HG03066 (cell line): ENCODE measurements at regions not wholly inside any gene's neighbourhood (a gene's known extent, or its start where the extent isn't known, plus 50 kb on each side); places are given as distances from the start of the nearest gene placed in this dataset.
"Not testable (repeated sequence)": the region's sequence is repeated elsewhere in the genome, so short reads cannot be mapped to it uniquely, and the experiment has no call there.

Source experiments
- ATAC-seq: cut with Tn5 transposase; IDR thresholded peaks from one replicate; pipeline ENCODE4 v1.9.1; 2021; ENCODE audit warnings: low read depth; ENCODE audit not compliant: unreplicated experiment

DNA sequence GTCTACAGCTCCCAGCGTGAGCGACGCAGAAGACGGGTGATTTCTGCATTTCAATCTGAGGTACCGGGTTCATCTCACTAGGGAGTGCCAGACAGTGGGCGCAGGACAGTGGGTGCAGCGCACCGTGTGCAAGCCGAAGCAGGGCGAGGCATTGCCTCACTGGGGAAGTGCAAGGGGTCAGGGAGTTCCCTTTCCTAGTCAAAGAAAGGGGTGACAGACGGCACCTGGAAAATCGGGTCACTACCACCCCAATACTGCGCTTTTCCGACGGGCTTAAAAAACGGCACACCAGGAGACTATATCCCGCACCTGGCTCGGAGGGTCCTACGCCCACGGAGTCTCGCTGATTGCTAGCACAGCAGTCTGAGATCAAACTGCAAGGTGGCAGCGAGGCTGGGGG, 95.6 kb downstream of the GPX5 start:
- ATAC-seq: not testable (repeated sequence)

DNA sequence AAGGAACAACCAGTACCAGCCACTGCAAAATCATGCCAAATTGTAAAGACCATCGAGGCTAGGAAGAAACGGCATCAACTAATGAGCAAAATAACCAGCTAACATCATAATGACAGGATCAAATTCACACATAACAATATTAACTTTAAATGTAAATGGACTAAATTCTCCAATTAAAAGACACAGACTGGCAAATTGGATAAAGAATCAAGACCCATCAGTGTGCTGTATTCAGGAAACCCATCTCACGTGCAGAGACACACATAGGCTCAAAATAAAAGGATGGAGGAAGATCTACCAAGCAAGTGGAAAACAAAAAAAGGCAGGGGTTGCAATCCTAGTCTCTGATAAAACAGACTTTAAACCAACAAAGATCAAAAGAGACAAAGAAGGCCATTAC, 97.6 kb downstream of the GPX5 start:
- ATAC-seq: not testable (repeated sequence)

DNA sequence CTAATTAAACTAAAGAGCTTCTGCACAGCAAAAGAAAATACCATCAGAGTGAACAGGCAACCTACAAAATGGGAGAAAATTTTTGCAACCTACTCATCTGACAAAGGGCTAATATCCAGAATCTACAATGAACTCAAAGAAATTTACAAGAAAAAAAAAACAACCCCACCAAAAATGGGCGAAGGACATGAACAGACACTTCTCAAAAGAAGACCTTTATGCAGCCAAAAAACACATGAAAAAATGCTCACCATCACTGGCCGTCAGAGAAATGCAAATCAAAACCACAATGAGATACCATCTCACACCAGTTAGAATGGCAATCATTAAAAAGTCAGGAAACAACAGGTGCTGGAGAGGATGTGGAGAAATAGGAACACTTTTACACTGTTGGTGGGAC, 100.7 kb downstream of the GPX5 start:
- not testable (repeated sequence) for ATAC-seq

DNA sequence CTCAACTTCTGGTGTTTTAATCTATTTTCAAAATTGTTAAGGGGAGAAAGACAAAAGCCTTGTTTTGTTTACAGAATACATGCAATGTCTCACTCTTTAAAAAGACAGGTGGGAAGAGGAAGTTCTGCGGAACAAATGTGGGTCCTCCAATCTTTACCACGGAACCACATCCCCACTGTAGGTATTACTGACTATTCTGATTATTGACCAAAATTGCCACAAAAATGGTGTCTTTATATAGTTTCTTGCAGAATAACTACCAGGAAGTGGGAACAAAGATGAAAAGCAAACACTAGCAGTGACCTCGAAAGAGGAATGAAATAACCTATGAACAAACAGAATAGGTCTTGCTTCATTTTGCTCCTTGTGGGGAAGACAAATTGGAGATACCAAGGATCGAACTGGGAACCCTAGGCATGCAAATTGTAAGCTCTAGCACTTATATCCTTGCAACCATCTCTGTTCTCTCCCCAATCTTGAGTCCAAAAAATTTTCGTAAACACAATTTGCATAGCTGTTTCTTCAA, 106.7 kb downstream of the GPX5 start:
- ATAC-seq: no peak

DNA sequence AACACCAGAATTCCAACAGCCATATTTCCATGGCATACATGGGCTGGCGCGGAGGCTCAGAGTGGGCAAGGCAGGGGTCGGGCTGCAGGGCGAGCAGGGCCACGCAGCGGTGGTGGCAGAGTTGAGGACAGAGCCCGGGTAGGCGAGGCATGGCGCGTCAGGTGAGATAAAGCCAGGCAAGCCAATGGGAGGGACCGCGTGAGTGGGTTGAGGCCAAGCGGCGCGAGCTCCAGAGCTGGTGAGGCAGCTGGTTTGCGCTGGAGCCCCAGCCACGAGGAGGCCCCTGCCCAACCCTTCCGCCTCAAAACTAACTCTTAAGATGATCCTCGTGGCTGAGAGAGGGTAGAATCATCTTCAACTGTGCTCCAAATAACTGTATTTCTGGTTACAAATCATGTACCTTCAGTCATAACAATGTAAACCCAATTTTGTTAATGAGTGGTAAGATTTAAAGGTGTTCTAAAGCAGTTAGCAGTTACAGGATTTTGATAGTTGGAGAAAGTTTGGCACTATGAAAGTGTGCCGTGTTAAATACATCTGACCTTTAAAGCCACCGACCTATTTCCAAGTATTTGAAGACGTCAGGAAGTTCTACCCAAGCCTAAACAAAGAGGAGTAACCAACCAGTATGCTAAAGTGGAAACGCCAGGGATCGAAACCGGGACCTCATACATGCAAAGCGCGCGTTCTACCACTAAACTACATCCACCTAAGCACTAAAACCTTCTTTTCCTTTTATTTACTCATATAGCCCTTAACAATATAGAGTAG, 107.9 kb downstream of the GPX5 start:
- ATAC-seq: no peak

DNA sequence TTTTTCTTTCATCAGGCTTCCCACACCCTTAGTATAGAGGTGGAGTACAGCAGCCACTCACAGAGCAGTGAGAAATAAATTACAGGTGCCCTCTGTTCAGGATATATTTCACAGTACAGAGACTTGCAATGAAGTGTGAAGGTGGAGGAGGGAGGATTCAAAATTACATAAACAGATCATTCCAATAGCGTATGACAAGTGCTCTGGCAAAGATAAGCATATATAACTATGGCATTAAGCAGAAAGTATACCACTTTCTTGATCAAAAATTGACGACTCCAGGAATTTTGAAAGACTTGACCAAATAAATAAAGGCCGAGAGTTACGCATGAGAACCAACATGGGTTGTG, 108.7 kb downstream of the GPX5 start:
- ATAC-seq: no peak

DNA sequence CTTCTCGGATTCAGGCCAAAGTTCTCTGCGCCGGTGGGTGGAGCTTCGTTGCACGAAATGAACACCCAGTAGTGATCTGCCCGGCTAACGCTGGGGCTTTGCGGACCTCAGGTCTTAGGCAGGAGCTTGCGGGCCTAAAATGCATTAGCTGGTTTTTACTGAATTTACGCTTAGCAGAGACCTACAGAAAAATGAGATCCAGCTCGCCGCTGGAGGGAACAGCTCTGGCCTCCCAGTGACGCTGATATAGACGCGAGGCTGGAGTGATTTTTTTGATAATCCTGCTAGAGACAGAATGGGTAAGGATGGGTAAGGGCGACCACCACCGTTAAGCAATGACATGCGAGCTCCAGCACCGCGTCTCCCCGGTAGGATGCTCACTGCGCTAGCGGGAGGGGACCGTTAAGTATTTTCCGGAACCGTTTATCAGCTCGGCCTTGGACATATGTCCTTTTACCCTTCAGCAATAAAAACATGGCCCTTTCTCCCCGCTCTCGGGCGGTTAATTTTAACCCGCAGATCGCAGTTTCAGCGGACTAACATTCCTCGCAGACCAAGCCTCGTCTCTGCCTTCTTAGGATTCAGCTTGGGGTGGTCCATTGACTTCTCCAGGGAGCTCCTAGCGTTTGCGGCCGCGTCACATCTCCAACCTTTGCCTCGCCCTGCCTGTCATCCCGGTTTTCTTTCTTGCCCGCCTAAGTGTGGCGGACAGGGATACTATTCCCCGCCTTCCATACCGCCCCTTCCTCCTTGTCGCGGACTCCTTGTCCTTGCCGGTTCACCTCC, 109.3 kb downstream of the GPX5 start:
- no peak for ATAC-seq

DNA sequence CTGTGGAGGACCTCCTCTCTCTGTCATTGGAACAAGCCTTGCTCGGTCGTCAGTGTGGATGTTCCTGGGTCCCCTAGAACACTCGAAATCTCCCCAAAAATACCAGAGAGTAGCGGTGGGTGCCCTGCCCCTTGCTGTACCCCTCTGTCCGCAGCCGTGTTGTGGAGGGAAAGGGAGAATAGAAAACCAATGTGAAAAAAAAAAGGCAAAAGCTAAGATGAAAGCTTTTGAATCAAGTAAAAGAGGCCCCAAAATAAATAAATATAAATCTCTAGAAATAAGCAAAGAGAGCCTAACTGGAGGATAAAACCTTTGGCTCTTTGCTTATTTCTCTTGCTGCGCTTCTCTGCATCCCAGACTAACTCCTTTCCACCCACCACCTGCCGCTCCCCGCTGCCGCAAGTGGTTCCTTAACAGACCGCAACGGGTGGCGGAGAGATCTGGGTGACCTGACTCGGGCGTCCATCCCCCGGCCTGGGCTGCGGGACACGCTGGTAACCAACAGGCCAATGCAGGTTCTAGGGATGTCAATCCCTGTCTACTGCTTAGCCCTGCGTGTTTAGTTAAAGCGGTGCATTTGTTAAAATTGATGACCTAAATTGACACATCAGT, 110.0 kb downstream of the GPX5 start:
- ATAC-seq: no peak

DNA sequence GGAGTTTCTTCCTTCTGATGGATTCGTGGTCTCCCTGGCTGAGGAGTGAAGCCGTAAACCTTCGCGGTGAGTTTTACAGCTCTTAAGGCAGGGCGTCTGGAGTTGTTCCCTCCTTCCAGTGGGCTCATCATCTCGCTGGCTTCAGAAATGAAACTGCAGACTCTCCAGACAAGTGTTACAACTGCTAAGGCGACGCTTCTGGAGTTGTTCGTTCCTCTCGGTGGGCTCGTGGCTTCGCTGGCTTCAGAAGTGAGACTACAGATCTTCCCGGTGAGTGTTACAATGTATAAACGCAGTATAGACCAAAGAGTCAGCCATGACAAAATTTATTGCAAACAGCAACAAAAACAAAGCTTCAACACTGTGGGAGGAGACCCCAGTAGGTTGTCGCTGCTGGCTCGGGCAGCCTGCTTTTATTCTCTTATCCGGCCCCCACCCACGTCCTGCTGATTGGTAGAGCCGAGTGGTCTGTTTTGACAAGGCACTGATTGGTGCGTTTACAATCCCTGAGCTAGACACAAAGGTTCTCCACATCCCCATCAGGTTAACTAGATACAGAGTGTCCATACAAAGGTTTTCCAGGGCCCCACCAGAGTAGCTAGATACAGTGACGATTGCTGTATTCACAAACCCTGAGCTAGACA, 113.2 kb downstream of the GPX5 start:
- no peak for ATAC-seq

DNA sequence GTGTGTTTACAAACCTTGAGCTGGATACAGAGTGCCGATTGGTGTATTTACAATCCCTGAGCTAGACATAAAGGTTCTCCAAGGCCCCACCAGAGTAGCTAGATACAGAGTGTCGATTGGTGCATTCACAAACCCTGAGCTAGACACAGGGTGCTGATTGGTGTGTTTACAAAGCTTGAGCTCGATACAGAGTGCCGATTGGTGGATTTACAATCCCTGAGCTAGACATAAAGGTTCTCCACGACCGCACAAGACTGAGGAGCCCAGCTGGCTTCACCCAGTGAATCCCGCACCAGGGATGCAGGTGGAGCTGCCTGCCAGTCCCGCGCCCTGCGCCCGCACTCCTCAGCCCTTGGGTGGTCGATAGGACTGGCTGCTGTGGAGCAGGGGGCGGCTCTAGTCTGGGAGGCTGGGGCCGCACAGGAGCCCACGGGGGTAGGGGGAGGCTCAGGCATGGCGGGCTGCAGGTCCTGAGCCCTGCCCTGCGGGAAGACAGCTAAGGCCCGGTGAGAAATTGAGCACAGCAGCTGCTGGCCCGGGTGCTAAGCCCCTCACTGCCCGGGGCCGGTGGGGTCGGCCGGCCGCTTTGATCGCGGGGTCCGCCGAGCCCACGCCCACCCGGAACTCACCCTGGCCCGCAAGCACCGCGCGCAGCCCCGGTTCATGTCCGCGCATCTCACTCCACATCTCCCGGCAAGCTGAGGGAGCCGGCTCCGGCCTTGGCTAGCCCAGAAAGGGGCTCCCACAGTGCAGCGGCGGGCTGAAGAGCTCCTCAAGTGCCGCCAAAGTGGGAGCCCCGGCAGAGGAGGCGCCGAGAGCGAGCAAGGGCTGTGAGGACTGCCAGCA, 114.0 kb downstream of the GPX5 start:
- ATAC-seq: not testable (repeated sequence)

DNA sequence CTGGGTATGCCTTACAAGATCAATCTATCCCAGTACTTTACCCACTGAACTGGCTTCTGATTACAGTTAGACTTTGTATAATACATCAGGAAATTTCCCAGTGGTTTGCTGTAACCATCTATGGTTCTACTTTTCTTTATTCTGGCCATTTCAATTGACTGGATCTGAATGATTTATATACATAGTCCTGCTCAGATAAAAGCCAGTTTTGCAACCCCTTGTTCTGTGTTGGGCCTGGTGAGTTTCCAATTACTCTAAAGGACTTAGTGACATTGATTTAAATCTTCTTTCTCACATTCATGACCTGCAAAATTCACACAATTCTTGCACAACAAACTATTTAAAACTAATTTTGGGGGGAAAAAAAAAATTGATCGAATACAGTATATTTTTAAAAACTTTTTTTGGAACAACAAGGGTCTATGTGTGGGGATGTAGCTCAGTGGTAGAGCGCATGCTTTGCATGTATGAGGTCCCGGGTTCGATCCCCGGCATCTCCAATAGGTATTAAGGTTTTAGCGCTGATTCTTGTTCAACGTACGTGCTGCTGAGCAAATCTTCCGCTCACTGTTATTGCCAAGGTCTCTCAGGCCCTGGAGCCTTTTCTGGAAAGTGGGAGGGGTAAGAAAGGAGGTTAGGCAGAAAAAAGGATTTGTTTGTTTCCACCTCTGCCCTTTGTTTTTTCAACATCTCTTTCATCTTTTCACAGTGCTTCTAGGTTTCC, 117.5 kb downstream of the GPX5 start:
- ATAC-seq: no peak

DNA sequence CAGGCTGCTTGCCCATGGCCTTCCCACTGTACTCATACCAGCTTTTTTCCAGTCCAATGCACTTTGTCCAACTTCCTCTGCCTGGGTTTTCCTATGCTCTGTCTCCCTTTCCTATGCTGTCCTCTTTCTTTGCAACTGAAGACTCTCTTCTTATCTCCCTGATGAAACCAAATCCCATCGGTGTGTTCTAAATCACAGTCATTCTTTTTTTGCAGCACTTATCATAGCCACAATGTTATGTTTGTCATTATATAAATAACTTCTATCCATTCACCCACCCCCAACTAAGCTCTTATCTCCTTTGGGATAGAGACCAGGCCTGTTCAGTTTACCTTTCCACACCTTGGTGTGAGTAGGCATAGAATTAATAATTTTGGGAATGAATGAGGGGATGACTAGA, 121.0 kb downstream of the GPX5 start:
- no peak for ATAC-seq

DNA sequence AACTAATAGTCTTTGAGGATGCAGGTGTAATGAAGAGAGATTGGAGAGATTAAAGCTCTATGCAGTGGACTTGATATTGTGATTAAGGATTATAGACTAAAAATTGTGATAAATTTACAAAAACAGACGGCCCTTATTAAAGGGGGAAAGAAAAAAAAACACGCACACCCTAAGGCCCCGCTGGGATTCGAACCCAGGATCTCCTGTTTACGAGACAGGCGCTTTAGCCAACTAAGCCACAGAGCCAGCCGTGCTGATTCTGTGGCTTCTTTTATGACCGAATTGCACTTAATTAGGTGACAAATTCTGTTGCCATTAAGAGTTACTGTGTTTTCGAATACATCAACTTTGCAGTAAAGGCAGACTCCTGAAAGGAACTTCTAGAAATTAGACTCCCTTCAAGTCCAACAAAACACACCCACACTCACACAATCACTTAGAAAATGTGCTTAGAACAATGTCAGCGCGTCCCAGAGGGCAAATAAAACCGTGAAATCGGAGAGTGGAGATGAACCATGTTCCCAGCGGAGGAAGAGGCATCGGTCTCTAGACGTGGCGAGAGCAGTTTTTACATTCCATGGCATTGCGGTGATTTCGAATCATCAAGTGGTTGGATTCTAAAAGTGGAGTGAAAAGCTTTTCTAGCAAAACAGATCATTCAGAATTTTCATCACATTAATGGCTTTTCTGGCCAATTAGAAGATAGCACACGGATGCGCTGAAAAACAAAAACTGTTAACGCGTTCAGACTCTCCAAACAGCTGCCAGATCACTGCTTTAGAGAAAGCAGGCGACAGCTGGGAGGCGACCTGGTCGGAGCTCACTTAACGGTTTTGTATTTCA, 122.6 kb downstream of the GPX5 start:
- no peak for ATAC-seq

DNA sequence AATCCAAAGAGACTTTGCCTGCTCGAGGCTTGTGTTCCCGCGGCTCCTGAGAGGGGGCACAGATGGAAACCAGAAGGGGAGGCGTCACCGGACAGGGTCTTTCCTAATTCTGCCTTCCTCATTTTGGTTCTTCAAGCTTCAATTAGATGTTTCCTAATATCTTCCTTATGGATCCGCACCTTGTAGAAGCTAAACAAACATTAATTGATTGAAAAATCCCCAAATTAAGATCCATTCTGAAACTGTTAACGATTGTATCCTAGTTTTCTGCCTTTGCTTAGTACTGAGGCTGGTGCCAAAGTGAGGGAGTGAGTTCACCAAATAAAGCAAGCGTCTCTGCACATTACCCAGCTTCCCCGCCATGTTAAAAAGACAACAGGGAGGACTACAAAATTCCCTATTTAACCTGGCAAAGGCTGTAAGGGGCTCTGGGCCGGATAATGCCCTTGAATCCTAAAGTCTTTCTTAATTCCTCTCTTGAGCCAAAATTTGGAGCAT, 123.2 kb downstream of the GPX5 start:
- no peak for ATAC-seq

DNA sequence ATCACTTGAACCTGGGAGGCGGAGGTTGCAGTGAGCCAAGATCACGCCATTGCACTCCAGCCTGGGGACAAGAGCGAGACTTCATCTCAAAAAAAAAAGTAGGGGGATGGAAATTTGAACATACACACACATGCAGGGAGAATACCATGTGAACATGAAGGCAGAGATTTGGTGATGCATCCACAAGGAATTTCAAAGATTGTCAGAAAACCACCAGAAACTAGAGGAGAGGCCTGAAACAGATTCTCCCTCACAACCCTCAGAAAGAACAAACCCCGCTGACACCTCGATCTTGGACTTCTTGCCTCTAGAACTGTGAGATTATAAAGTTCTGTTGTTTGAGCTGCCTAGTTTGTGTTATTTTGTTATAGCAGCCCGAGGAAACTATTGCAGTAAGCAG, 125.5 kb downstream of the GPX5 start:
- ATAC-seq: no peak

DNA sequence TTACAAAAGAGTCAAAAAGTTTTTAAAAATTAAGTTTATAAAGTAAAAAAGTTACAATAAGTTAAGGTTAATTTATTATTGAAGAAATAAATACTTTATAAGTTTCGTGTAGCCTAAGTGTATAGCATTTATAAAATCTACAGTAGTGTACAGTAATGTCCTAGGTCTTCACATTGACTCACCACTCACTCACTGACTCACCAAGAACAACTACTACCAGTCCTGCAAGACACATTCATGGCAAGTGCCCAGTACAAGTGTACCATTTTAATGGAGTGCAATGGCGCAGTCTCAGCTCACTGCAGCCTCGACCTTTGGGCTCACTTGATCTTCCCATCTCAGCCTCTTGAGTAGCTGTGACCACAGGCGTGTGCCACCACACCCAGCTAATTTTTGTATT, 128.2 kb downstream of the GPX5 start:
- ATAC-seq: no peak

DNA sequence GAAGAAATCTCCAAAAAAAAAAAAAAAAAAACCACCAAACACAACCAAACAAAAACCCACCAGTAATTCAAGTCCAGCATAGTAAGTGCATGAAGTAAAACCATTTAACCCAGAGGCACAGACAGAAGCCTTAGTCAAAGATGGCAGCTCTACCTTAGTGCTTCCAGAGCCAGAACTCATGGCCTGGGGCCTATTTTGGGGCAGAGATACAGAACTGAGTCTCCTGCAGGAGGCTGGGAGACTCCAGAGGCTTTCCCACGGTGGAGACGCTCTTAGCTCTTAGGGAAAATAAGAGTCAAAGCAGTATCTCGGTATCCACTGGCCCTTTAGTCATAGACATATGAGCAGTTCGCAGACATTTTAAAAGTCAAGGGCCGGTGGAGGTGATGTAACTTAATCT, 129.5 kb downstream of the GPX5 start:
- ATAC-seq: no peak

DNA sequence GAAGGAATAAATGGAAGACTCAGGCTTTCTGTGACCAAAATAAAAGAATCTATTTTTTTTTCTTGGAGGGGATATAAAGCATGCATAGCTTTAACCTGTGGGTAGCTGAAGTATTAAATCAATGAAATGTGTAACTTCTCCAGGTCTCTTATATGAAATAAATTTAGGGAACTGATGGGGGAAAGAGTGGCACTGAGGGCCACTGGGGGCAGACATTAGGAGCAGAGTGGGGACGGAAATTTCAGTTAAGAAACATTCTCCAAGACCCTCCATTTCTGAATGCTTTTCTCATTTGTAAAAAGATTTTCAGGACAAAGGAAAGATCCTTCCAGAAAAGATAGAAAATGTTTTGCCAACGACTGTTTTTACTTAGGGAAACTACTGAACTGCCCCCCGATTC, 131.0 kb downstream of the GPX5 start:
- no peak for ATAC-seq
